HuH-7 (cell line): ENCODE measurements at regions not wholly inside any gene's neighbourhood (a gene's known extent, or its start where the extent isn't known, plus 50 kb on each side); places are given as distances from the start of the nearest gene placed in this dataset.
"Not testable (repeated sequence)": the region's sequence is repeated elsewhere in the genome, so short reads cannot be mapped to it uniquely, and the experiment has no call there.

Experiments used
- DNase-seq: peaks from one replicate; pipeline ENCODE4 v3.0.0; 2011; ENCODE audit warnings: low spot score

DNA sequence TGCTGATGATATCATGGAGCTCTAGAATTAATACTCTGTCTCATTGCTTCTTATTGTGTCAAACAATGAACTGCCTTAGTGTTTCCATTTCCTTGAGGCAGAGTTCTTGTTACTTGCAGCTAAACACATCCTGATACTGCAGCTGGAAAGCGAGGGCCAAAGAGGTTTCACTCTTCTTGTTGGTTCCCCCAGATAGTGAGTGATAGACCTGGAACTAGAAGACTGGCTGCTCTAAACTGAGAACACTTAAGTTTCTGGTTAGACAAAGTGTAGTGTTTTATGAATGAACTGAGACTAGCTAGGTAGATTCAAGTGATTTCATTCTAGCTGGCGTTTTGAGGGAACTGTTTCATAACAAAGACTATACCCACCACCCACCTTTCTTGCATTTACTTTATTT is 321.7 kb downstream of the TXNL1 start:
- DNase-seq, result no peak

DNA sequence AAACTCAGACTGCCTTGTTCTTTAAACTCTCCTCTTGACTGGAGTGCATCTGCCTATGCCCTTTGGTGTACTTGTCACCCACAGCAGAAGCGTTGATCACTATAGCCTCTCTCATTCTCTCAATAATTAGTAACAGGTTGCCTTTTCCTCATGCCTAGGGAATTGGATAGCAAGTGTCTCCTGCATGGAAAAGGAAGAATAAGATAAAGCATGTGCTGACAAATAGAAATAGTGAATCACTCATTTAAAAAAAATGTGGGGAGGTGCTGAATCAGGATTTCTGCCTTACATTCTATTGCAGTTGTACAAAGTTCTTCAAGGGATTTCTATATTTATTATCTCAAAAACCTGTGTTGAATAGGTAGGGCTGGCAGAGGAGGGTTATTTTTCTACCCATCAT is 323.0 kb downstream of the TXNL1 start:
- no peak for DNase-seq

DNA sequence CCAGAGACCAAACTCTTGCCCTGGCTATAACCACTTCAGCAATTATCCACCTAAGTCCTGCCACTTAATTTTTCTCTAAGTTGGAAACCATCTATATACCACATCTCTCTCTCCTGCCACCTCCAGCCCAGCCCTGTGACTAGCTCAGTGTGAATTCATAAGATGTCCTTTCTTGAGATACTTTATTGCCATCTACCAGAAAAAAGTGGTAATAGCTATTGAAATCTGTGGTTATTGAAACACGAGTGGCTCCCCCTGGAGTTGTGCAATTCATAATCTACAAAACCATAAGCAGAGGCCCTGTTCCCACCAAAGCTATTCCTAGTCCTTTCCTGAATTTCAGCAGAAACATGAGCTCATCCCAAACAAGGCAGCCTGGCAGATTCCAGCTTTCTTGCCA is 324.0 kb downstream of the TXNL1 start:
- no peak for DNase-seq

DNA sequence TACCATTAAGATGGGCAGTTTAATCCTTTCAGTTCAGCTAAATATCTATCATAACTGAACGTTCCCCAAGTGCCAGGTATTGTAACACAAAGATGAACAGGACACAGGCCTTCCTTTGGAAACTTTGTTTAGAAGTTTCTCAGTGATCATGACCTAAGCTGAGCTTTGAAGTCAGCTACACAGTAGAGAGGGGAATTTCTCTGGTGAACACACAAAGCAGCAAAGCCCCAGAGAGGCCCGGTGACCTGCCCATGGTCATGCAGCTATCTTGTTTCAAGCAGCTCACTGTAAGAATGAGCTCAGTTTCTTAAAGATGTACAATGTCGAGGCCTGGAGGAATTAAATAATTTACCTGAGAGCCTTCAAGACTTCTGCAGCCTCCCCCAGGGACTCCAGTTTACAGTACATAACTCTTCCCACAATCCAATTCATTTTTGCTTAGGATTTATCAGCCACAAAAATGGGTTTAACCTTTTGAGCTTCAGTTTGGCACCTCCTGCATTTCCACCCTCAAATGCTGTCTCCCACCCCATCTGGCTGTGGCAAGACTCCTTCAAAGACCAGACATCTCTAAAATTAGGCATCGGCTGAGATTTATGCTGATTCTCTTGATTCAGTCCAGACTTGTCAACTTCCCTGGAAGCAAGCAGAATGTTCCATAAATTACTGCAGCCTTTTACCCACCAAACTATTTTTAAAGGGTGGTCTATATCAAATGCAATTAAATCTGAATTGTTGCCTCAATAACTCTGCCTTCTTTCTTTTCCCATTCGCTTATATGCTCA is 325.6 kb downstream of the TXNL1 start:
- no peak for DNase-seq

DNA sequence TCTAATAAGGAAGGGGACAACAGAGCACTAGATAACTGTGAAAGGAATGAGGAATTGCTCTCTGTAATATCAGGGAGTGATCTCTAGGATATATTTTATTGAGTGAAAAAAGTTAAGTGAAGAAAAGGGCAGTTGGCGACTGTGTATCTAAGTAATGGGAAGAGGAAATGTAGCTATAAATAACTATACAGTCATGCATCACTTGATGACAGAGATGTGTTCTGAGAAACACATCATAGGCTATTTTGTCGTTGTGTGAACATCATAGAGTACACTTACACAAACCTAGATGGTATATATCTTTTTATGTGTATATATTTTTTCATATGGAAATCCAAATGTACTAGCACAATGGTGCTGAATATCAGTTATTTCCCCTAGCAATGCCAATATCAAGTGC is 329.3 kb downstream of the TXNL1 start:
- DNase-seq, result no peak

DNA sequence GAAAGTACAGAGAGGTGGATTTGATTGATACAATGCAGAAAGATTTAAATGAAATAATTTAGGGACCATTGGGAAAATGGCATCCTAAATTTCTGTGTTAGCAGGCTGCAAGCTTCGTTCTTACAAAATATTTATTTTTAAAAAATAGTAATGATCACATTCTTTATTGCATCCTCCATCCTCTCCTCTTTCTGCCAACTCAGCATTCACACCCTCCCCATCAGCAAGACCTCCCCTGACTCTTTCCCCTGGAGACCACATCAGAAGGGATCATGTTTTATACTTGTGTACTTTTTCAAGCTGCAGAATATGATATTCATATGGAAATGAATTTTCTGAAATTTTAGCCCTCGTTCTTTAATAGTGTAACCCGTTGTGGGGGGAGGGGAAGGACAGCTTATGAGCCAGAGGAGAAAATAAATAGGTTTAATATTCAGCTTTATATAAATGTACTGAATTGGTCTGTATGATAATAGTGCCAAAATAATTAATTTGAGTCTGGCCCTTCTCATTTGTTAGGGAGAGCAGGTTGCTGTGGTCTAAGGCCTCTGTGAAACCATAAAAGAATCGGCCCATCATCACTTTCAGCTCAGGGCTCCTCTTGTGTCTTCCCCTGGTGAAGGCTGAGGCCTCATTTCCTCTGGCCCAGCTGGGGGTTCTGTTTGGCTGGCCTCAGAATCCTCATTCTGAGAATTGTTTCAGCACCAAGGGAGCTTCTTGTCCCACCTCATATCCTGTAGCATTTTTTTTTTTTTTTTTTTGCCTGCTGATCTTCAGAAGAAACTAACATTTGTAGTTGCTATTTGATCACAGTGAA is 330.8 kb downstream of the TXNL1 start:
- no peak for DNase-seq

DNA sequence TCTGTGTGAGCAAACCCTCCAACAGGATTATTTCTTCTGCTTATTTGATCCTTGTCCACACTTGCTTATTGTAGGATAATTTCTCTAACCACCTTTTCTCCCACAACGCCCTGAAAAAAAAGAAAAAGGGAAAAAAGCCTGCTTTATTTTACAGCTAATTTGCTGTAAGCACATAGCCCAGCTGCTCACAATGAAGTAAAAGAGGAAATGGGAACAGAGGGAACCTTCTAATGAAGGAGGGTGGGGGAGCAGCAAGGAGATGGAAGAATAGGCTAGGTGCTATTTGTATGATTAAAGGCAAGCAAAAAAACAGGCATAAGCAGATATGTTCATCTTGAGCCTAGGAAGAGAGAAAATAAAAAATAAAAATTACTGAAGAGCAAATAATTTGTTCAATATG is 331.6 kb downstream of the TXNL1 start:
- no peak for DNase-seq

DNA sequence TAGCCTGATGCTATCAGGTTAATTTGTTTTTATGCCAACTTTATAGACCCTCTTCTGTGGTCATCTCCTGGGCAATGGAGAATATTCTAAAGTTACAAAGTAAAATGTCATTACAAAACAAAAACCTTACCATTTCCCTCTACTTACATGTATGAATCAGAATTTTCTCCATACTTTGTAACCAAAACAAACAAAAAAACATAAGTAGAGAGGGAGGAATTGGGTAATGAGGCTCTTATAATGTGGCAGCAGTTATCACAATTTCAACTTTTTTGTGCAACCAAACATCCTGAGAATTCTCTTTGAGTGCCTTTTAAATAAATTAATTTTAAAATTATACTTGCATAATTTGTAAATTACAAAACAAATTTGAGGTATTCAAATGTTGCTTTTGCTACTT is 332.8 kb downstream of the TXNL1 start:
- DNase-seq, result no peak

DNA sequence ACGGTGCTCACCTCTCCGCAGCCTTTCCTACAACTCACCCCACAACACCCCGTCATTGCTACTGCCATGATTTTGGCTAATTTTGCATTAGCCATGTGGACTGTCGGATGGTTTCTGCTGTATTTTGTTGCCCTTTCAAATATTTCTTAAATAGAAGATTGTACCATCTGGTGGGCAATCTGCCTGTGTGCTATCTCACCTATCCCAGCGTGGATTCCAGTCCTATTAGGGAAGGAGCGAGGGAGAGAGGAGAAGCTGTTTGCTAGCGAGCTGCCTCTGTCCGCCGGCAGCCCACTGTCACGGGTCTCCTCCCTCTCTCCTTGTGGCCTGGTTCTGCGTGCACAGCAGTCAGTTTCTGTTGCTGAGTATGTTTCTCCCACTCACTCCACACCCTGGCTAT is 336.2 kb downstream of the TXNL1 start:
- DNase-seq, result no peak

DNA sequence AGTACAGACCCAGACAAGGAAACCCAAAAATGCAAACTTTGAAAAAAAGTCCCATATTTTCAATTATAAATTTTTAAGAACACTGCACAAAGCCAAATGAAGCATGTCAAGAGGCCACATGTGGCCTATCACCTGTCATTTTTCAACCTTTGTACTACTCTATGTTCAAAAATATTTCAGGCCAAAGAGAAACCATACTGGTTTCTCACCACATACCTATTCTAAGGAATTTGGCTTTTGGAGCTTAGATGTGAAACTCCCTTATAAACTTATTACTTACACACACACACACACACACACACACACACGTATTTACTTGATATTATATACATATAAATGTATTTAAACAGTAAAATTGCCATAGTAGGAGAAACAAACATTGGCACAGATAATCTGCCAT is 338.7 kb downstream of the TXNL1 start:
- DNase-seq, result no peak

DNA sequence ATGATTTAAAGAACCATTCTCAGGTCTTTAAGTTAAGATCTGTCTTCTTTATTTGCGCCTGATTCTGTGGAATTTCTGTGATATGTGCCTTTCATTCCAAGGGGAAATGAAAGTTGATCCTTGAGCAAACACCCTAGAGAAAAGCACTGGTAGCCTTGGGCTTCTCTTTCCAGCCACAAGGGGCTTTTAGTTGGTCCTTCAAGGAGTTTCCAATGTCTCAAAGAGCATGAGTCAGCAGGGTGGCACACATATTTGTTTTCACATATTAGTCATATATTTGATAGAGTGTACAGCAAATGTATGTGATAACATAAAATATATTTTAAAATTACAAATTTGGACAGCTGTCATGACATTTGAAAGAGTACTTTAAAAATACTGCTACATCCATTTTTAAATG is 339.5 kb downstream of the TXNL1 start:
- DNase-seq, result no peak

DNA sequence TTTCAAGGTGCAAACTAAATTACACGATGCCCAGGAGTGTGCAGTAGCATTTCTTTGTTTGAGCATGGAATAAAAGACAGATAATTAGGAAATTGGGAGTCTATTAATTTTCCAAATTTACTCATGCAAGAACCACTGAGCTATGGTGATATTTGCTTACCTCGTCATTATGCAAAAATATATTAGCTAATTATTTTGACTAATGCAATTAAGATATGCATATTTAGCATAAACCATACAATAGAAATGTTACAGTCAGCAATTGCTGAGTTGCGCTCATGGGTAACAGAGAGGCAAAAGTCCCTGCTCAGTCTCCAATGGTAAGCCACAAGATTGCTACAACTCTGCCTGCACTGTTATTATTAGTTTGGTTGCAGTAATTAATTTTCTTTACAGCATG is 342.0 kb downstream of the TXNL1 start:
- DNase-seq, result no peak

DNA sequence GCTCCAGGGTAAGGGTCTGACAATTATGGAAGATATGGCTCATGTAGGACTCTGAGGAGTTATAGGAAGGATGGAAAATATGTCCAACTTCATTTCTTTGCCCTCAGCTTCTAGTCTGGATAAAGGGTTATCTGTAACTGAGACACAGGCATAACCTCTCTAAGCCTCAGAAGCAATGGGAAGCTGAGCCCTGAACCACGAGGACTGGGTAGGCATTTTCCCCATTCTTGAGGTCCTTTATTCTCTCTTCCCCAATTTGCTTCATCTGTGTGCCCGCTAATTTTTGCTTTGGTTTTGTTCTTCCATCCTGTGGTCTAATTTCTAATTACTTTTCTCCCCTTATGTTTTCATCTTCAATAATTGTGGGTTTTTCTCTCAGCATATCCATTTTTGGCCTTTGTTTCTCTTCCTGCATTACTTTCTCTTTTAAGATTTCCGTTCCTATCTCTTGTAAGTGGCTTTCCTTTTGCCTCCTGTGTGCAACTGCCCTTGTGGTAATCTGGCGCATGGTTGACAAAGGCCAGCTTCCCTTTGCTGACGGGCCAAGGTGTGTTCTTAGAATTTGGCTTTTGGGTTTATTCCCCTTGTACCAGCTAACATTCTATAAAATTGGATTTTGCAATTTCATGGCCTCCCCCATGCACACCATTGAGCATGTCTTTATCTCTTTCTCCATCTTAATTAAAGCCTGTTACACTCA is 343.8 kb downstream of the TXNL1 start:
- no peak for DNase-seq

DNA sequence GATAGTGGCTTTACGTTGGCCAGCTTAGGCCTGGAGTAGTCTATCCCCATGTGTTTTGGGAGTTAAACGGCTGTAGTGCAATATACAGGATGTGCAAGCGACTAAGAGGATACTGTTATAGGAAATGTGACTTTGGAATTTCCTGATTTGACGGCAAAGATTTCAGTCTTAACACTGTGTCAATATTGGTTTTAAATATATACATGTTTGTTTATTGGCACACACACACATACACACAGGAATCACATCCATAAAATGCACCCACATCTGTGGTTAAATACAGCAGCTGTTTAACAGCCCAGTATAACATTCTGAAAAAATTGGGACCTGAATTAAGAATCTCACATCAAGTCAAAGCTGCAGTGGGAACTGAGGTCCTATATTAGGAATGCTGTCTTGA is 347.1 kb downstream of the TXNL1 start:
- DNase-seq, result no peak

DNA sequence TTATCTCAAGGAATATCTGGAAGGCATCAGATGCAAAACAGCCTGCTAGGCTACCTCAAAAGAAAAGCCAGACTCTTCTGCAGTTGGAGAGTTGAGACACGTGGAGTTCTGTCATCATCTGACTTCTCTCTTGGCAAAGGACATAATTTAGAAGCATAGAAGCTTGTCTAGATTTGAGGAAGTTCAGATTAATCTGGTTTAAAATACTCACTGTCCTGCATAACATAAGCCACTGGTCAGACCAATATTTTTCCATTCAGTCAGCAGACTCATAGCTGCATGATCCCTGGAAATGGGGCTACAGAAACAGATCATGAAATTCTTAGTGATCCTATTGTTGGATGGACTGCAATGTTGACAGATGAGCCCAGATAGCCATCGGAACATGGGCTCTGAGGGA is 349.0 kb downstream of the TXNL1 start:
- no peak for DNase-seq

DNA sequence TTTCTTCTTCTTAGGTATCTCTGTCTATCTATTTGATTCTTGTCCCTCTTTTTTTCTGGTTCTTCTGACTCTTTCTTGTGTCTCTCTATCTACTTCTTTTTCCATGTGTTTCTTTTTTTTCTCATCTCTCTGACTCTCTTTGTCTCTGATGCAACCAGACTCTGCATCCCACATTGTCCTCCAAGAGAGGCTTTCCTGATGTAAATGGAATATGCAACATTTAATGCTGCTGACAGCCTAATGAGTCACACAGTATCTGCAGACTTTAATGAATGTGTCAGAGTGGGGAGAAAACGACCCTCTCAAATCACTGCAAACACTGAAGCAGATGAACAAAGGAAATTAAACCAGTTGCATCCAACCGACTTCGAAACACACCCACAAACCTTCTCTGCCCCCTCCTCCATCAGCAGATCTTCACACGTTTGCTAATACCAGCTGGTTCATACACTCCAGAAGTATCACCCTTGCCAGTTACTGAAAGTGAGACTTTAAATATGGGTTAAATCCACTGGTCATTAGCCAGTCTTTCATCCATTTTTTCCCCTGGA is 351.5 kb downstream of the TXNL1 start:
- DNase-seq, result no peak

DNA sequence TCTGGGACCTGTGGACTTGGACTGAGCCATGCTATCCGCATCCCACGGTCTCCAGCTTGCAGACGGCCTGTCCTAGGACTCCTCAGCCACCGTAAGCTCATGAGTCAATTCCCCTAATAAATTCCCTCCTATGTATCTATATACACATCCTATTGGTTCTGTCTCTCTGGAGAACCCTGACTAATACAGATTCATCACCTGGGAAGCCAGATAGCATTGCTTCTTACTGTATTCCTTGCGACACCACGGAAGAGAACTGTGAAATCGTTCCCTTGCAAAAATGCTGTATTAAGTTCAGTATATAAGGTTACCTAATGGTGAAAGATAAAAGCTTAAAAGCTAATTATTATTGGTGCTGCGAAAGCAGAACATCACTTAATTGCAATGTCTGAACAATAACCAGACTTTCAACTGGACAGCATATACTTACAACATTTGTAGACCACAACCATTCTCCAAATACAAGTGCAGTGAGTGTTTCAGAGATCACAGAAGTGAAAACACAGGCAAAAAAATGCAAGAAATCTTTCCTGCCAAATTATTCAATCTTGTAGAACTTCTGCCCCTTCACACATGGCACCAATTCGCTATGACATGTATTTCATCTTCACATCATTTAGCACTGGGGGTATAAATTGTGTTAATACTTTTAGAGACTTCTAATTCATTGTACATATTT is 352.9 kb downstream of the TXNL1 start:
- no peak for DNase-seq

DNA sequence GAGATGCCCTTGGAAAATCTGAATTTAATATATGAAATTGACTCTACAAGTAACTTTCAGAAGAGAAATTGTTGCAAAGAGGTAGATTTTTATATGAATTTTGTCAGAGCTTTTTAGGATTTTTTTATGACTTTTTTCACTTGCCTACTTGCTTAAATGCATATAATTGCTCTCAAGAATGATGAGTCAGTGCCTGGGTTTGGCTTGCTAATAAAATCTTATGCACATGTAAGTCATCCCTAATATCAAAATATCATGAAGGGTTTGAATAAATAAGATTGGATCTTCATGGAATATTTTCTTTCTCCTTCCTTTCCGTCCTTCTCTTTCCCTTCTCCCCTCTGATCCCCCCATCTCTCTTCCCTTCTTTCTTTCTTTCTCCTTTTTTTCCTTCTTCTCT is 354.1 kb downstream of the TXNL1 start:
- no peak for DNase-seq

DNA sequence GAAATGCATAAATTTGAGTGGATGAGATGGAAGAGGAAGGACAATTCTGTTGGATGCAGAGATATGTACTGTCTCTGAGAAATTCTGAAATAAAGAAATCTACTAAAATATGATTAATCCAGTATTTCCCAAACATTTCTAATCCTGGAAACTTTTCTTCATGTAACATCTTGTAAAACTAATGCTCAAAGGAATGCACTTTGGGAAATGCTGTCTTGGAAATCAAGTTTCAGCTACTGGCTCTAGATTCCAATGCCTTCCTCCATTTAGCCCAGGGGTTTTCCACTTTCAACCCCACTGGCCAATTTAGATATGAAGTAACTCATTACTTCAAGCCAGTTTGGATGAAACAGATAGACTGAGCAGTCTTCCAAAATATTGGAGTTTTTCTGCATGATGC is 355.1 kb downstream of the TXNL1 start:
- DNase-seq, result no peak

DNA sequence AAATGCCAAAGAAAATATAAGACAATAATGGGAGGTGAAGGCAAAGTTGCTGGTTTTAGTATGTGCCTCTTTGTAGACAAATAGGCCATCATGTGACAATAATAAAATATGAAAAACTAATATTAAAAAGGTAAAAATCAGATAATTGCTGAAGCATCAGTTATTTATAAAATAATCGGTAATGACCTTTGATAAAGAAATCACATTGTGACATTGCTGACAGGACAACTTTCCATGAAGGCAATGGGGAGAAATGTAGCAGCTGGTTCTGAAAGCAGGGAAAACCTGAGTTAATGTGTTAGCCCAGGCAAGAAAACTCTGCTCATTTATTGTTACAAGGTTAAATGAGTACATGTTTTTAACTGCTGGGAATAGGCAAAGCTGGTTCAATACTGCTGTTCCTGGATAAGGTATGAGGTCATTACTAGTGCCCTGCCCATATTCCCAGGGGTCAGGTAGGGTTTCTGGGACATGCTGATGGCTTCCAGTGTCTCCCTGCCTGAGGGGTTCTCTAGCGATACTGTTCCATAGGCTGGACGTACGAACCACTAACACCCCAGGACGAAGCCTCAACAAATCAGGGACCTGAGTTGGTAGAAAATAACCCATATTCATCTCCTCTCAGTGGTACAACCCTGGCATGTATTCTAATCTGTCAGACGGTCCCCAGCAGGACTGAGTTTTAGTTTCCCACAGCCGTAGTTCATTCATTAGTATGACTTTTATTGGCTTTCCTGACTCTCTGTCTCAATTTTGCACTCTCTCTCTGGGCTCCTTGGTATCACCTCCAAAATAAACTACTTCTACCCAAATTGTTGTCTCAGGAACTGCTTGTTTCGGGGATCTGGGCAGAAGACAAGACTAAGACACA is 355.9 kb downstream of the TXNL1 start:
- no peak for DNase-seq

DNA sequence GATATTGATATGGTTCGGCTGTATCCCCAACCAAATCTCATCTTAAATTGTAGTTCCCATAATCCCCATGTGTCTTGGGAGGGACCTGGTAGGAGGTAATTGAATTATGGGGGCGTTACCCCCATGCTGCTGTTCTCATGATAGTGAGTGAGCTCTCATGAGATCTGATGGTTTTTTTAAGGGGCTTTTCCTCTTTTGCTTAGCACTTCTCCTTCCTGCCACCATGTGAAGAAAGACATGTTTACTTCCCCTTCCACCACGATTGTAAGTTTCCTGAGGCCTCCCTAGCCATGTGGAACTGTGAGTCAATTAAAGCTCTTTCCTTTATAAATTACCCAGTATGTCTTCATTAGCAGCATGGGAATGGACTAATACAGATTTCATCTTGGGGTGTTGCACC is 358.6 kb downstream of the TXNL1 start:
- not testable (repeated sequence) for DNase-seq
